HFFc6 (cell line): ENCODE measurements at regions not wholly inside any gene's neighbourhood (a gene's known extent, or its start where the extent isn't known, plus 50 kb on each side); places are given as distances from the start of the nearest gene placed in this dataset.

ENCODE experiments used
- DNase-seq: peaks from one replicate; pipeline ENCODE4 v3.0.0-alpha.2; 2018
- H3K27ac Mint-ChIP-seq: 2 replicates; pipeline ENCODE4 v1.8.0; 2020; ENCODE audit warnings: mild to moderate bottlenecking, mixed read lengths
- H3K27me3 Mint-ChIP-seq: 2 replicates; pipeline ENCODE4 v1.8.0; 2021; ENCODE audit warnings: mild to moderate bottlenecking, moderate library complexity, mixed read lengths; ENCODE audit not compliant: insufficient read depth
- H3K36me3 Mint-ChIP-seq: 2 replicates; pipeline ENCODE4 v1.8.0; 2021; ENCODE audit warnings: low read depth, mixed read lengths
- H3K4me1 Mint-ChIP-seq: 2 replicates; pipeline ENCODE4 v1.8.0; 2020; ENCODE audit warnings: low read depth, mixed read lengths
- H3K4me3 Mint-ChIP-seq: 2 replicates; pipeline ENCODE4 v1.8.0; 2020; ENCODE audit warnings: mild to moderate bottlenecking, moderate library complexity, mixed read lengths
- H3K9me3 Mint-ChIP-seq: 2 replicates; pipeline ENCODE4 v1.8.0; 2020; ENCODE audit warnings: mild to moderate bottlenecking, mixed read lengths
- TF ChIP-seq, protein P1 (sequence below): fragments of 200-600 bp; sonication (generic); IDR thresholded peaks from 2 replicates; pipeline ENCODE4 v1.5.0; 2021; ENCODE audit warnings: antibody characterized with exemption, mild to moderate bottlenecking

DNA sequence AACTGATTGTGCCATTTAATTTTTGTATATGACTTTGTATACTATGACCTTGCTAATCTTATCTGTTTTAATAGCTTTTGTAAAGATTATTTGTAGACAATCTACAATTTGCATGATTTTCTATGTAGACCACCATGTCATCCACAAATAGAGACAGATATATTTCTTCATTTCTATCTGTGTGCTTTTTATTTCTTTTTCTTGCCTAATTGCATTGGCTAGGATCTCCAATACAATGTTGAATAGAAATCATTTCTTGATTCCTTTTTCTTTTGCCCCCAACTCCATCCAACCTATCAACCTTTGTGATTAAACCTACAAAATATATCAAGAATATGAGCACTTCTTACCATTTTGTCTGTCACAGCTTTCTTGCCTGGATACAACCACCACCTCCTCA is 232.6 kb upstream of the POU3F1 start:
- Mint-ChIP-seq H3K36me3 (no peaks in the 10 kb centered on the region; the same call in 1 of the 2 replicates), H3K4me3 (no peak overlapping the region), H3K4me1 (no peaks in the 10 kb centered on the region), H3K9me3 (peaks cover 10% of the 10 kb centered on the region), H3K27me3 (peaks cover 10% of the 10 kb centered on the region; the same call in 1 of the 2 replicates), H3K27ac (no peak overlapping the region)
- TF ChIP-seq, protein P1, sequence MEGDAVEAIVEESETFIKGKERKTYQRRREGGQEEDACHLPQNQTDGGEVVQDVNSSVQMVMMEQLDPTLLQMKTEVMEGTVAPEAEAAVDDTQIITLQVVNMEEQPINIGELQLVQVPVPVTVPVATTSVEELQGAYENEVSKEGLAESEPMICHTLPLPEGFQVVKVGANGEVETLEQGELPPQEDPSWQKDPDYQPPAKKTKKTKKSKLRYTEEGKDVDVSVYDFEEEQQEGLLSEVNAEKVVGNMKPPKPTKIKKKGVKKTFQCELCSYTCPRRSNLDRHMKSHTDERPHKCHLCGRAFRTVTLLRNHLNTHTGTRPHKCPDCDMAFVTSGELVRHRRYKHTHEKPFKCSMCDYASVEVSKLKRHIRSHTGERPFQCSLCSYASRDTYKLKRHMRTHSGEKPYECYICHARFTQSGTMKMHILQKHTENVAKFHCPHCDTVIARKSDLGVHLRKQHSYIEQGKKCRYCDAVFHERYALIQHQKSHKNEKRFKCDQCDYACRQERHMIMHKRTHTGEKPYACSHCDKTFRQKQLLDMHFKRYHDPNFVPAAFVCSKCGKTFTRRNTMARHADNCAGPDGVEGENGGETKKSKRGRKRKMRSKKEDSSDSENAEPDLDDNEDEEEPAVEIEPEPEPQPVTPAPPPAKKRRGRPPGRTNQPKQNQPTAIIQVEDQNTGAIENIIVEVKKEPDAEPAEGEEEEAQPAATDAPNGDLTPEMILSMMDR: no peak
- DNase-seq: no peak

- Mint-ChIP-seq H3K9me3 (peaks cover 10% of the 10 kb centered on the region), H3K27me3 (peaks cover 10% of the 10 kb centered on the region; the same call in 1 of the 2 replicates), H3K36me3 (no peaks in the 10 kb centered on the region; the same call in 1 of the 2 replicates), H3K4me1 (no peaks in the 10 kb centered on the region), H3K27ac (no peak overlapping the region), H3K4me3 (no peak overlapping the region)
- no peak for DNase-seq
- TF ChIP-seq, protein P1: no peak
Measured at GRCh38 chr1:38277646-38278045, 231.1 kb upstream of the POU3F1 start.

DNA sequence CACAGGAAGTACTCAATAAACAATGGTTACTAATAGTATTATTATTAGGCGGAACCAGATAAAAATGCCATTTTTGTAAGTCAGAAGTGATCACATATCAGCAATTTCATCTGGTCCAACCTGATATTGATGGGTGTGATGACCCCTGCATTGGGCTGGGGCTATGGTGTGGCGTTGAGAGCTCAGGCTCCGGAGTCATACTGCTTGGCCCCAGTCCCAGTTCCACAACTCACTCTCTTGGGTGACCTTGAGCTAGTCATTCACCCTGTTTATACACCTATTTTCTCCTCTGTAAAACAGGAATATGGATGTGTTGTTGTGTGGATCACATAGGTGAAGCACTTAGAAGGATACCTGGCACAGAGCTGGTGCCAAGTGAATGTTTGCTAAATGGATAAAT is 229.4 kb upstream of the POU3F1 start:
- Mint-ChIP-seq H3K9me3 (peaks cover 10% of the 10 kb centered on the region), H3K27me3 (peaks cover 14% of the 10 kb centered on the region), H3K27ac (no peak overlapping the region), H3K36me3 (no peaks in the 10 kb centered on the region; the same call in 1 of the 2 replicates), H3K4me3 (no peak overlapping the region), H3K4me1 (no peaks in the 10 kb centered on the region)
- no peak for DNase-seq
- TF ChIP-seq, protein P1: no peak

GRCh38 chr1:38274974-38275373 is 228.4 kb upstream of the POU3F1 start:
- Mint-ChIP-seq H3K4me1 (no peaks in the 10 kb centered on the region), H3K27ac (no peak overlapping the region), H3K9me3 (peaks cover 10% of the 10 kb centered on the region), H3K27me3 (peaks cover 22% of the 10 kb centered on the region), H3K4me3 (no peak overlapping the region), H3K36me3 (no peaks in the 10 kb centered on the region; the same call in 1 of the 2 replicates)
- TF ChIP-seq, protein P1: no peak
- no peak for DNase-seq

DNA sequence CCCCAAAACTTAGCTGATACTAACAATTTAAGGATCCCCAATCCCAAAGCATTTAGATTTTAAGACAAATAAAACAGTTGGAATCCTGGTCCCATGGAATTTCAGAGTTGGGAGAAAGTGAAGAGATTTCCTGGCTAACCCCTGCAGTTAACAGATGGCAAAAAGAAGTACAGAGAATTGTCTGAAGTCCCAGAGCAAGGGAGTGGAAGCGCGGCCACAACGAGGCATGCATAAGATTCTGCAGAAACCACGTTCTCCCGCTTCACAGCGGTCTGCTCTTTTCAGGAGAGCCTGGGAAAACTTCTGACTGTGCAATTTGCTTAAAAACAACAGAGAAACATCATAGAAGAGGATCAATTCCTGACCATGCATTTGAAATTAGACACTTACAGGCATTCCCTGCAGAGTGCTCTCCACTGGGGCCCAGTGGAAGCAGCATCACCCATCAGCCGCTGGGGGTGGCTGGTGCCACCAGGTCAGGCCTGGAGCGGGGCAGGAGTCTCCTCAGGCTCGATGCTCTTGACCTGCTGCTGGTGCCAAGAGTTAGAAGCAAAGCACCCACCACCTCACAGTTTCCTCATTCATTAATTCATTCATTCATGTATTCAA is 226.7 kb upstream of the POU3F1 start:
- TF ChIP-seq, protein P1: no peak
- no peak overlapping the region for H3K4me3 Mint-ChIP-seq
- peaks cover 31% of the 10 kb centered on the region for H3K27me3 Mint-ChIP-seq
- H3K27ac Mint-ChIP-seq: no peak overlapping the region
- H3K9me3 Mint-ChIP-seq: no peaks in the 10 kb centered on the region; the same call in 1 of the 2 replicates
- H3K4me1 Mint-ChIP-seq: no peaks in the 10 kb centered on the region
- no peaks in the 10 kb centered on the region for H3K36me3 Mint-ChIP-seq
- no peak for DNase-seq
